Prostate gland (tissue), 2 donors: ENCODE measurements at regions not wholly inside any gene's neighbourhood (a gene's known extent, or its start where the extent isn't known, plus 50 kb on each side); places are given as distances from the start of the nearest gene placed in this dataset.

Experiments
- CTCF ChIP-seq, 4 experiments: fragments of 200-600 bp in 2 of 4; fragments of 450-650 bp in 2 of 4; sonication (generic) in 2 of 4; IDR thresholded peaks; 1 replicate in 3 of 4; 2 replicates in 1 of 4; pipeline ENCODE4 v1.5.1; 2016 to 2019; ENCODE audit warnings: antibody characterized with exemption in 4 of 4, mild to moderate bottlenecking in 2 of 4, moderate library complexity in 2 of 4
- POLR2A ChIP-seq: fragments of 450-650 bp; IDR thresholded peaks from one replicate; pipeline ENCODE4 v1.6.1; 2016; ENCODE audit warnings: antibody characterized with exemption, mild to moderate bottlenecking

GRCh38 chr2:210762604-210763588, 206.5 kb downstream of the CPS1 start:
- TF ChIP-seq CTCF (IDR thresholded peaks at IDR 0.05) (no peak), POLR2A (no peak)
